ENCODE measurements at regions not wholly inside any gene's neighbourhood (a gene's known extent, or its start where the extent isn't known, plus 50 kb on each side); places are given as distances from the start of the nearest gene placed in this dataset.

DNA sequence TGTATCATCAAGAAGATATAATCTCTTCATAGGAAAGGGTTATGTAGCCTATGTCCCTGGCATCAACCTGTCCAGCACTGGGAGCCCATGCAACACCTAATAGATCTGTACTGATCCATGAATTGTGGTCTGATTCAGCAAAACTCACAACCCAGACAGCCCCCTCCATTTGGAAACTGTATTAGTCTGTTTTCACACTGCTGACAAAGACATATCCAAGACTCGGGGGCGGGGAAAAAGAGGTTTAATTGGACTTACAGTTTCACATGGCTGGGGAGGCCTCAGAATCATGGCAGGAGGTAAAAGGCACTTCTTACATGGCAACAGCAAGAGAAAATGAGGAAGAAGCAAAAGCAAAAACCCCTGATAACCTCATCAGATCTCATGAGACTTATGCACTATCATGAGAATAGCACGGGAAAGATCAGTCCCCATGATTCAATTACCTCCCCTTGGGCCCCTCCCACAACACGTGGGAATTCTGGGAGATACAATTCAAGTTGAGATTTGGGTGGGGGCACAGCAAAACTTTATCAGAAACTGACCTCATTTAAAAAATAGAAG lies 83.3 kb downstream of the TRIM42 start:
- TF ChIP-seq, protein P1, sequence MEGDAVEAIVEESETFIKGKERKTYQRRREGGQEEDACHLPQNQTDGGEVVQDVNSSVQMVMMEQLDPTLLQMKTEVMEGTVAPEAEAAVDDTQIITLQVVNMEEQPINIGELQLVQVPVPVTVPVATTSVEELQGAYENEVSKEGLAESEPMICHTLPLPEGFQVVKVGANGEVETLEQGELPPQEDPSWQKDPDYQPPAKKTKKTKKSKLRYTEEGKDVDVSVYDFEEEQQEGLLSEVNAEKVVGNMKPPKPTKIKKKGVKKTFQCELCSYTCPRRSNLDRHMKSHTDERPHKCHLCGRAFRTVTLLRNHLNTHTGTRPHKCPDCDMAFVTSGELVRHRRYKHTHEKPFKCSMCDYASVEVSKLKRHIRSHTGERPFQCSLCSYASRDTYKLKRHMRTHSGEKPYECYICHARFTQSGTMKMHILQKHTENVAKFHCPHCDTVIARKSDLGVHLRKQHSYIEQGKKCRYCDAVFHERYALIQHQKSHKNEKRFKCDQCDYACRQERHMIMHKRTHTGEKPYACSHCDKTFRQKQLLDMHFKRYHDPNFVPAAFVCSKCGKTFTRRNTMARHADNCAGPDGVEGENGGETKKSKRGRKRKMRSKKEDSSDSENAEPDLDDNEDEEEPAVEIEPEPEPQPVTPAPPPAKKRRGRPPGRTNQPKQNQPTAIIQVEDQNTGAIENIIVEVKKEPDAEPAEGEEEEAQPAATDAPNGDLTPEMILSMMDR (IDR thresholded peaks at IDR 0.05; ENCODE audit: low read depth, low read length), result no peak
- H3K4me3 ChIP-seq (ENCODE audit: low read depth, low read length), result no peak overlapping the region

DNA sequence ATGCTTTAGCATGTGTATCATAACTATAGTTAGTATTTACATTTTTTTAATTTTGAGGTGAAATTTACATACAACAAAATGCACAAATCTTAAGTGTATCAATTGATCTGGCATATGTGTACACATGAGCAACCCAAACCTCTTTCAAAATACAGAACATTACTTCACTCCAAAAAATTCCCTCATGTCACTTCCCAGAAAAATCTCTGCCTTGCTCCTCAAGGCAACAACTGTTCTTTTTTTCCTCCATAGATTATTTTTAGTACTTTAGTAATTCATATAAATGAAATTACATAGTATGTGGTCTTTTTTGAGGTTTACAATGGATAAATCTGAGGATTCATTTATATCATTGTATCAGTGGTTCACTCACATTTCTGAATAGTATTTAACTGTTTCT lies 84.9 kb downstream of the TRIM42 start:
- no peak overlapping the region for H3K4me3 ChIP-seq (ENCODE audit: low read depth, low read length)
- TF ChIP-seq, protein P1 (IDR thresholded peaks at IDR 0.05; ENCODE audit: low read depth, low read length), result no peak

DNA sequence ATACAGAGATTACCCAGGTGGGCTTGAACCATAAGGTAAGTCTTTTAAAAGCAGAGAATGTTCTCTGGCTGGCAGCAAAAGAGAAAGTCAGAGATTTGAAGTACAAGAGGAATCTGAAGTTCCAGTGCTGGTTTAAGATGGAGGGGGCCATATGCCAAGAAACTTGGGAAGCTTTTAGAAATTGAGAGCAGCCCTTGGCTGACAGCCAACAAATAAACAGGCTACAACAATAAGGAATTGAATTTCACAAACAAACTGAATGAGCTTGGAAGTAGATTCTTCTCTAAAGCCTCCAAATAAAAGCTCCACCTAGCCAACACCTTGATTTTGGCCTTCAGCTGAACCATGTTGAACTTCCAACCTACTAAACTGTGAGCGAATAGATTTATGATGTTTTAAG lies 85.7 kb downstream of the TRIM42 start:
- TF ChIP-seq, protein P1 (IDR thresholded peaks at IDR 0.05; ENCODE audit: low read depth, low read length), result no peak
- no peak overlapping the region for H3K4me3 ChIP-seq (ENCODE audit: low read depth, low read length)

DNA sequence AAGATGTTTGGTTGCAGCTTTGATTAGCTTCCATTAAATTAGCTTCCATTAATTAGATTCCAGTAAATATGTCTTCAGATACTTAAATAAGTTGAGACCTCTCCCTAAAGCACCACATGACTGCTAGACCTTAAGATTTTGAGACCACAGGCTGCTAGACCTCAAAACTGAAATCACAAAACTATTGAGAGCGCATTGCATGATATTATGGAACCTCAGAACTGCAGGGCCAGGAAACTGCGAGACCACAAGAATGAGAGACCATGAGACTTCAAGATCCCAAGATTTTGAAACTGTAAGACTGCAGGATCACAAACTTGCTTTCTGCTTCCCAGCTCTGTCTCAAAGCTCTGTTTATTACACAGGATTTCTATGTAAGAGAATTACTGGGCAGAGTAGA lies 87.4 kb downstream of the TRIM42 start:
- no peak overlapping the region for H3K4me3 ChIP-seq (ENCODE audit: low read depth, low read length)
- TF ChIP-seq, protein P1 (IDR thresholded peaks at IDR 0.05; ENCODE audit: low read depth, low read length), result no peak

DNA sequence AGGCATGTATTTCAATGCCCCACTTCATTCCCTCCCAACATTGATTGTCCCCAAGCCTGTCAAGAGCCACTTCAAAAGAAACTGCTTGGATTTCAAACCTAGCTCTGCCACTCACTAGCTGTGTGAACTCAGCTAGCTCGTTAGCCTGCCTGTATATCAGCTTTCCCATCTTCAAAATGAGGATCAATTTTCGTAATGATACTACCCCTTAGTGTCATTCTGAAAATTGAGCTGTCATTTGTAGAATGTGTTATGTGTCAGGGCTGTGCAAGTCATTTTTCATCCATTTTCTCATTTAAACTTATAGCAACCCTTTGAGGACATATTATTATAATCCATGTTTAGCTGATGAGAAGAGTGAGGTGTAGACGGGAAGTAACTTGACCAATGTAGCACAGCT lies 88.6 kb downstream of the TRIM42 start:
- no peak overlapping the region for H3K4me3 ChIP-seq (ENCODE audit: low read depth, low read length)
- TF ChIP-seq, protein P1 (IDR thresholded peaks at IDR 0.05; ENCODE audit: low read depth, low read length), result no peak

DNA sequence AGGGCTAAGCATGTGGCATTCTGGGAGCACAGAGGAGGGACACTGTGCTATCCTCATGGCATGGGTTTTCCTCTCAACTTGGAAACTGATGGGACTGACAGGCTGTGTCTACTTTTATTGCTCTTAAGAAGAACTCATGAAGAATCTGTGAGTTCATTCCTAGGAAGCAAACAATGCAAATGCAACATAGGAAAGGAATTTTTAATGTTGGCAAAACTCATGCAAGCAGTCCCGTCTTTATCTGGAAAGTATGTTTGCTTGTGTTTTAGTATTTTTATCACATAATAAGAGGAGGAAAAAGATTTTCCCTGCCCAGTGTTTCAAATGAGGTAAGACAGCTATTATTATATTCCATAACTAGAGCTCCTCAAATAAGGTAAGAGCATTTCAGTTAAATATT lies 89.7 kb downstream of the TRIM42 start:
- H3K4me3 ChIP-seq (ENCODE audit: low read depth, low read length), result no peak overlapping the region
- TF ChIP-seq, protein P1 (IDR thresholded peaks at IDR 0.05; ENCODE audit: low read depth, low read length), result no peak

DNA sequence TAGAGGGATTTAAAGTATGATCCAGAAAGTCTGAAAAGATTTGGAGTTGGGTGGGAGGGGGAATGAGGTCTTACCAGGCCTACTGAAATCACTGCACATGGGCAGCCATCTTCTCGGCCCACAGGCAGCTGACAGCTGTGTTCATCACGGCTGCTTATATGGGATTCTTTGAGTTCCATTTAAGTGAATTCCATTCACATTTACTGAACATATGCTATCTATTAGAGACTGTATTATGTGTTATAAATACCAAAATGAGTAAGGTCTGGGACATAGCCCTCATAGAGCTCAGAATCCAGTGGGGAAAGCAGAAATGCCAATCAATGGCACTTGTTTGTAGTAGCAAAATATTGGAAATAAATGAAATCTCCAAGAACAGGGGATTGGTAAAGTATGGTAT lies 91.1 kb downstream of the TRIM42 start:
- TF ChIP-seq, protein P1 (IDR thresholded peaks at IDR 0.05; ENCODE audit: low read depth, low read length), result no peak
- H3K4me3 ChIP-seq (ENCODE audit: low read depth, low read length), result no peak overlapping the region

All from WI38 (cell line).